MV-4-11 (cell line): ENCODE measurements at regions not wholly inside any gene's neighbourhood (a gene's known extent, or its start where the extent isn't known, plus 50 kb on each side); places are given as distances from the start of the nearest gene placed in this dataset.
A peak's percentile ranks its signal among the peaks of the same experiment; 100 is the strongest.

Experiments
- DNase-seq: peaks from one replicate; lab custom pipeline; 2025; lab: John Stamatoyannopoulos, UW

- DNase-seq: no peak
Measured at GRCh38 chr2:58913082-58913726, 672.1 kb upstream of the FANCL start.

DNA sequence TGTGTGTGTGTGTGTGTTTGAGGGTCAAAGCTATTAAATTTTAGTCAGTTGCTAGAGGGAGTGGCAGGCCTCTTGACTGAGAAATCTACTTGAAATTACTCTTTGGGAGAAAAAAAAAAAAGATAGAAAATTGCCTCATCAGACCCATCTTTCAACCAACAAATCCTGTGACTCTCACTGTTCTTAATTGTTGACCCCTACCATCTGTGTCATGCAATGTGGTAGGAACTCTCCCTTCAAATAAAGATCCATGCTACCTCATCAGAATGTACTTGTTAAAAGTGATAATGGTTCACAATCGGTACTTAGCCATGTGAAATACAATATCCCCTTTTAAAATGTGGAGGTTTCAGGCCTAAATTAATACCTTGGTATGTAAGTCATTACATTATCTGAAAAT, 670.8 kb upstream of the FANCL start:
- DNase-seq: no peak

GRCh38 chr2:58908501-58909154, 667.5 kb upstream of the FANCL start:
- DNase-seq: no peak

- DNase-seq: no peak
Measured at GRCh38 chr2:58907644-58908043, 666.5 kb upstream of the FANCL start.

DNA sequence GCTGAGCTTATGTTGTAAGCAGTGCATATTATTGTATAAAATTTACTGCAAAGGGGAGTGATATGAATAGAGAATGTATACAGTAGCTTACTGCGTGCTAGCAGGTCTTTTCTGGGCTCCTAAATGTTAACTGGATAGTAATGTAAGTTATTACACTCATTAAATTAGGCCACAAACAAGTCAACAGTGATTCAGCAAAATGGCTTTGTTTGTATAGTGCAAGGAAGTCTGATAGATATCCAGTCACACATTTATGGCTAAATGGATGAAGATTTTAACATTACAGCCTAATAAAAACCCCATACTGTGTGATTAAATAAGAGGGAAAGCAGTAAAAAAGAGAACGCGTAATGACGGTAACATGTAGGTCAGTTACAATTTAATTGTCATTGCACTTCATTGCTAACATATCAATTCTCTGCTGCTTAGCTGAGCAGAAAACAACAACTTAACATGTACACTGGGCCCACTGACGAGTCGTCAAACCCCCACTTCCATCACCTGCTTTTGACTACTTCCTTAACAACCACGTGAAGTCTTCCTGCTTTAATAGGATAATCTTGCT, 665.0 kb upstream of the FANCL start:
- no peak for DNase-seq

- DNase-seq: no peak
Measured at GRCh38 chr2:58904095-58904494, 663.0 kb upstream of the FANCL start.

- DNase-seq: no peak
Measured at GRCh38 chr2:58903427-58903826, 662.3 kb upstream of the FANCL start.

DNA sequence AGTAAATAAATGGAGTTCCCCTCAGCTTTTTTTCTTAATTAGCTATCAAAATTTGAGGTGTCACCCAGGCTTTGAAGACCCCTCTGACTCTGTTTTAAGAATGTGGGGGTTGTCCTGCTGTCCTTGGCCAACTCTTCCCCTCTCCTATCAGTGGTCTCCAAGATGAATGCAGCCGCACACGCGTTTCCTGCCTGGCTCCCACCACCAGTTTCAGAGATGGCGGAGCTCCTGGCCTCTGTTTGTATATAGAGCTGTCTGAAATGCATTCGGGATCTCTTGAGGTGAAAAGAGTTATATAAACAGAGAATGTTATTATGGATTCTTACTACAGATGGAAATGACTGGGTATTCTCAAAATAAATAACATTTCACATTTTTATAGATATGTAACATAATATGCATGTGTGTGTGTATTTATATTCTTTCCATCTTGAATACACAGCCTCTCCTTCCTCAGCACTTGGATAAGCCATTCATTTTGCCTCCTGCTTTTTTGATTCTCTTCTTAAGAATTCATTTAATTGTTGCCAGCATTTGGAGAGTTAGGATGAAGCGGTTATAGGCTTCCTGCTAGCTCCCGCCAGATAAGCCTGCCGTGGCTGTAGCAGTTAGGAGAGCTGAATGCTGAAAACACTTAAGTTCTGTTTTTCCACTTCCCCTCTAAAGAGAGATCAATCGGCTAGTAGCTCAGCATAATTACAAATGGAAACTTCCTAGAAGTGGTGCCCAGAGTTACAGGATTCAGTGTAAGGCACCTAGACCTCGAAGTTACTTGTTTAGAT, 659.3 kb upstream of the FANCL start:
- peak; percentile 64 for DNase-seq

DNA sequence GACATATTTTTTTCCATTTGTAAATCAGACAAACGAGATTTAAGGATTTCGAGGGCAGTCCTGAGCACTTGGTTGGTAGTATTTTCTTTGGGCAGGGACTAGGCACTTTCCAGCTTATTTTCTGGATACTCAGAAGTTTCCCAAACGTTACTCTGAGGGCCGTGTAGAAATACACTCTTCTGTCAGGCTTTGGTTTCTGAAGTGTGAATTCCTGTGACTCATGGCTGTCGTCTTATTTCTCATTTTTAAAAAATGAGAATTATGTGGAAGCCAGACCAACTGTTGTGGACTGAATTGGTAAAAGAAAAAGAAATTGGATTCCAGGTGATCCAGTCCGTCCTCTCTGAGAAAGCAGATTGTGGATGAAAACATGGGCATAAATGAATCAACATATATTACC, 658.6 kb upstream of the FANCL start:
- DNase-seq: no peak

- no peak for DNase-seq
Measured at GRCh38 chr2:58896638-58897037, 655.5 kb upstream of the FANCL start.

DNA sequence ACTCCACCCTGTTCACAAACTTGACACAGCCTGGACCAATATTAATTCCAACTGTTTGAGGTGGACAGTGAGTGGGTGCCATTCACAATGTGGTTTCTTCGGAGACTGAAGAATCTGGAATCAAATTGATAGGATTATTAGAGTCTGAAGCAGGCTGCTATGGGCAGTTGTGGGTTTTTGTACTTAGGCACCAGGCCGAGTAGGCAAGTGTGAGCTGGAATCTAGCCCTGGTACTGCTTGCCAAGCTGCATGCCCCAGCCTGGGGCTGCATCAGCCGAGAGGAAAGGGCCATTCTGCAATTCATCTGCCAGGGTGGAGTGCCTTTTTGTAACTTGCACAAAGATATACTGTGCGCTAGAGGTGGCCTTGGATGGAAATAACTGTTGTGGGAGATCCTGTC, 654.7 kb upstream of the FANCL start:
- no peak for DNase-seq

- peak; percentile 53 for DNase-seq
Measured at GRCh38 chr2:58893656-58894351, 652.7 kb upstream of the FANCL start.

- no peak for DNase-seq
Measured at GRCh38 chr2:58891828-58892377, 650.8 kb upstream of the FANCL start.

DNA sequence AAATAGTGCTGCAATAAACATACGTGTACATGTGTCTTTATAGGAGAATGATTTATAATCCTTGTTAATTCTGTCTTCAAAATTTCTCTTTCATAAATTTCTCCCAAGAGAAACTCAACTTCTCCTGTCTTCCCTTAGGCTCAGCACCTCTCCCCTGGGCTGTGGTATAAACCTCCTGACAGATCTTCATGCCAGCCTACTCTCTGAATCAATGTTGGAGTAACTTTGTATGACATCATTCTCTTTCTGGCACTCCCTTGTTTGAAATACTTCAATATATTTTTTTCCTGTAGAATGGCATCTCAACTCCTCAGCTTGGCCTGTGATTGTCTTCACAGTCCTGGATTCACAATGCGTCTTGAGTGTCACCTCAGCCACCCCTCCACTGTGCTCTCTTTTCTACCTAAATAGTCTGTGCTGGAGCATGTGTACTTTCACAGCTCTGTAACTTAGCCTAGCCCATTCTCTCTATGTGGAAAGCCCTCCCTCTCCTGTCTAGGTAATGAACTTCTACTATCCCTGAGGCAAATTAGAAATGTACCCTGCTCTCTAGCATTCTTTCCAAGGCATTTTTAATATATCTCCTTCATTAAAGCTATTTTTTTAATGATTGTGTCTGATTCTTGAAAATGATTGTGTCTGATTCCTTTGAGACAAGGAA, 649.9 kb upstream of the FANCL start:
- DNase-seq: no peak

DNA sequence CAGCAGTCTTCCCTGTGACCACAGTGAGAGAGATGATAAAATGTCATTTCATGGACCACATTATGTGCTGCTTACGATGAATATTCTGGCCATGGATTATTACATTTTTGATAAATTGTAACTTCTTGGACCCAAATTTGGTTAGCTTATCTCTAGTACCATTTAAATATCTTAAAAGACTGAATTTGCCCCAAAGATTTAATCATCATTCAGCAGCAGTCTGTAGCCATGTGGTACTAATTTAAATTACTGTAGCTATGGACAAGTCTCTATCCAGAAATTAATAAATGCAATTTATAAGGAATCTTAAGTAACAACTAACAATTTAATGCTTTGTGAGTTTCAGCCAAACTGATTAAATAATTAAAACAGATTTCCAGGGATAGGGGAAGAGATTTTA, 644.9 kb upstream of the FANCL start:
- DNase-seq: no peak

DNA sequence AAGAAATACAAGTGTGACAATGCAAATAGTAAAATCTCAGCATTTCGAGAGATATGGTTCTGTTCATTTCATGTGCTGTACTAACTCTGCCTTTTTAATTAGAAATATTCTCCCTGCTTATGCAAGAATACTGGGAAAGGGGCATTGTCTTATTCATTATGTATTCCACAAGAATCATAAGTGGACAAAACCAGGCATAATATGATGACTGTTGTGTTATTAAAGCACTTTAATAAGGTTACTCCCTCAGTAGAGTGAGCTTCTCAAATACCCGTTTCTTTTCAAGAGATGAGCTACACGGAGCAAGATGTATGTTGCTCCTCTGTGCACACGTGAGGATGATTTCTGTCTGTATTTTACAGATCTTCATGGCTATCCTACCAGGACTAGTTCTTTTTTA, 638.7 kb upstream of the FANCL start:
- no peak for DNase-seq

DNA sequence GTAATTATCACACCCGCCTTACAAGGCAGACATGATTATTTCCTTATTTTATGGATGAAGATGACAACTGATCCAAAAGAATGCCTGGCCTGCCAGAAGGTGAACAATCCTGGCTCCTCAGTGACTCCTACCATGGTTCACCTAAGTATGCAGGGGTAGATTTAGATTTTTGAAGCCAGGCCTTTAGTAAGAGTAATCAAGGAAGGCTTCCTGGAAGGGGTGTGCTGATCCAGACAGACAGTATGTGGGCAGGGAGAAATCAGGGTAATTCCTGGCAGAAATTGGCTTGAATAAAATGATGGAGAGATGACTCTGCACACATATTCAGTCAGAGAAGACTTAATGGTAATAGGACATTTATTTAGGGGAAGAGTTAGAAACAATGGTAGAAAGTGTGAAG, 637.7 kb upstream of the FANCL start:
- no peak for DNase-seq

DNA sequence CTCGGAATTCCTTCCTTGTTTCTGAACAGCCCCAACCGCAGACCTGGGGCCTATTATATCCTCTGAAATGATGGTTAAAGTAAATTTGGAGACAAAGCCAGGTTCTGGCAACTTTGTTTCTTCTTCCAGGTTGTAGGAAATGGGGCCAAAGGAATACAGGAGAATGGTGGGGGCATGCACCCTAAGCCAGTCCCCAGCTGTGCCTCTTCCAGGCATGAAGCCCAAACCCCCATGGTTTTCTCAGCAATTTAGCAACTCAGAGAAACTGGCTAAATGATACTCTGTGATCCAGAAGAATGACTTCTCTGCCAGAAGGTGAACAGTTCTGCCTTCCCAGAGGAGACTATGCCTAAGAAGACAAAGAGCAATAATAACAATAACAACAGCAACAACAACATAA, 635.0 kb upstream of the FANCL start:
- DNase-seq: no peak

DNA sequence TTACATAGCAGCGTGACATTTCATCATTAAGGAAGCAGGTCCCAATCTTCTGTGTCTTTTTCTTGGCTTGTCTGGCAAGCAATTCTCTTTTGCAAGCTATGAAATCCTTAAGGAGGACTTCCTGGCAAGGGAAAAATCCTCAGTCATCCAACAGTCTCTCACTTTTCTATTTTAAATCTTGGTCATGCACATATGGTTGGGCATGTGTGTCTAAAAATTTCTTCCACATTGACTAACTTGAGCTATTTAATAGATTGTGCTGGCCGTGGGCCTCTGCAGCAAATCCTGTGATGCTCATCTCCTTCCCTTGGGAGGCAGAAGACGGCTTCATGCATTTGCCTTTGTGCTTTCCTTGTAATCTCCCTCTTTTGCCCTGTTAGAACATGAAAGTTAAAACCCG, 634.3 kb upstream of the FANCL start:
- no peak for DNase-seq

GRCh38 chr2:58871469-58872142, 630.5 kb upstream of the FANCL start:
- DNase-seq: no peak

GRCh38 chr2:58870704-58871103, 629.6 kb upstream of the FANCL start:
- DNase-seq: peak; percentile 23
